Parathyroid adenoma (tissue), 2 donors: ENCODE measurements at regions not wholly inside any gene's neighbourhood (a gene's known extent, or its start where the extent isn't known, plus 50 kb on each side); places are given as distances from the start of the nearest gene placed in this dataset.

Experiments used
- H2AFZ ChIP-seq: fragments of 300-600 bp; sonication (generic); one replicate; pipeline ENCODE4 v1.7.0; 2017; ENCODE audit warnings: antibody characterized with exemption, mild to moderate bottlenecking
- H3K27ac ChIP-seq: fragments of 300-600 bp; sonication (generic); one replicate; pipeline ENCODE4 v1.7.0; 2017
- H3K27me3 ChIP-seq: fragments of 300-600 bp; sonication (generic); one replicate; pipeline ENCODE4 v1.7.0; 2017; ENCODE audit warnings: low read length; ENCODE audit not compliant: control insufficient read depth, insufficient read depth
- H3K36me3 ChIP-seq: fragments of 300-600 bp; sonication (generic); one replicate; pipeline ENCODE4 v1.7.0; 2017; ENCODE audit warnings: low read length; ENCODE audit not compliant: control insufficient read depth, insufficient read depth
- H3K4me1 ChIP-seq: fragments of 300-600 bp; sonication (generic); one replicate; pipeline ENCODE4 v1.7.0; 2017; ENCODE audit warnings: control low read depth
- H3K4me2 ChIP-seq: fragments of 300-600 bp; sonication (generic); one replicate; pipeline ENCODE4 v1.7.0; 2017; ENCODE audit warnings: low read length
- H3K4me3 ChIP-seq: fragments of 300-600 bp; sonication (generic); one replicate; pipeline ENCODE4 v1.7.0; 2017; ENCODE audit warnings: low read depth, low read length
- H3K79me2 ChIP-seq: fragments of 300-600 bp; sonication (generic); one replicate; pipeline ENCODE4 v1.7.0; 2017; ENCODE audit warnings: control low read depth
- H3K9ac ChIP-seq: fragments of 300-600 bp; sonication (generic); one replicate; pipeline ENCODE4 v1.7.0; 2017; ENCODE audit warnings: mild to moderate bottlenecking
- H3K9me3 ChIP-seq: fragments of 300-600 bp; sonication (generic); one replicate; pipeline ENCODE4 v1.7.0; 2017; ENCODE audit warnings: low read length; ENCODE audit not compliant: control insufficient read depth
- CTCF ChIP-seq: fragments of 300-600 bp; sonication (generic); IDR thresholded peaks from one replicate; pipeline ENCODE4 v1.7.0; 2017; ENCODE audit warnings: antibody characterized with exemption, mild to moderate bottlenecking
- donor health status: primary hyperparathyroidism.

DNA sequence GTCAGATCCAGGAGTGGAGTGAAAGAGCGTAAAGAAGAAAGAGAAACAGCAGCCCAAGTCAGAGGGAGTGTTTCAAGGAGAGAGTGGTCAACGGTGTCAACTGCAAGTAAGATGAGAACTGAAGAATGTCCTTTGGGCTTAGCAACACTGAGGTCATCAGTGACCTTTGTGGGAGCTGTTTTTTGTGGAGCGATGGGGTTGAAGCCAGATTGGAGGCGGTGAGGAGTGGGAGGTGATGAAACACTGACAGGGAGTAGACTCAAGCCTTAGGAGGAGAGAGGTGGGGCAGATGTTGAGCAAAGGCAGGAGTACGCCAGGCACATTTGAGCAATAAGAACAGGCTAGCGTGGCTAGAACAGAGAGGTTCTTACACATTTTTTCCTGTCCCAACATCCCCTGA is 103.7 kb upstream of the GNAO1 start:
- Histone ChIP-seq H3K36me3 (no peaks in the 10 kb centered on the region), H3K4me2 (no peak overlapping the region), H3K4me3 (no peak overlapping the region), H3K4me1 (no peaks in the 10 kb centered on the region), H2AFZ (no peak overlapping the region), H3K9me3 (no peaks in the 10 kb centered on the region), H3K27ac (no peak overlapping the region), H3K27me3 (no peaks in the 10 kb centered on the region), H3K9ac (no peak overlapping the region), H3K79me2 (no peaks in the 10 kb centered on the region)
- TF ChIP-seq CTCF, result no peak

- H3K4me2 ChIP-seq, result no peak overlapping the region
- no peaks in the 10 kb centered on the region for H3K9me3 ChIP-seq
- no peaks in the 10 kb centered on the region for H3K4me1 ChIP-seq
- H3K79me2 ChIP-seq, result no peaks in the 10 kb centered on the region
- no peaks in the 10 kb centered on the region for H3K36me3 ChIP-seq
- no peak overlapping the region for H3K27ac ChIP-seq
- no peaks in the 10 kb centered on the region for H3K27me3 ChIP-seq
- no peak overlapping the region for H3K4me3 ChIP-seq
- no peak overlapping the region for H3K9ac ChIP-seq
- TF ChIP-seq CTCF, result no peak
- H2AFZ ChIP-seq, result no peak overlapping the region
Measured at GRCh38 chr16:56081371-56081770, 109.9 kb upstream of the GNAO1 start.

DNA sequence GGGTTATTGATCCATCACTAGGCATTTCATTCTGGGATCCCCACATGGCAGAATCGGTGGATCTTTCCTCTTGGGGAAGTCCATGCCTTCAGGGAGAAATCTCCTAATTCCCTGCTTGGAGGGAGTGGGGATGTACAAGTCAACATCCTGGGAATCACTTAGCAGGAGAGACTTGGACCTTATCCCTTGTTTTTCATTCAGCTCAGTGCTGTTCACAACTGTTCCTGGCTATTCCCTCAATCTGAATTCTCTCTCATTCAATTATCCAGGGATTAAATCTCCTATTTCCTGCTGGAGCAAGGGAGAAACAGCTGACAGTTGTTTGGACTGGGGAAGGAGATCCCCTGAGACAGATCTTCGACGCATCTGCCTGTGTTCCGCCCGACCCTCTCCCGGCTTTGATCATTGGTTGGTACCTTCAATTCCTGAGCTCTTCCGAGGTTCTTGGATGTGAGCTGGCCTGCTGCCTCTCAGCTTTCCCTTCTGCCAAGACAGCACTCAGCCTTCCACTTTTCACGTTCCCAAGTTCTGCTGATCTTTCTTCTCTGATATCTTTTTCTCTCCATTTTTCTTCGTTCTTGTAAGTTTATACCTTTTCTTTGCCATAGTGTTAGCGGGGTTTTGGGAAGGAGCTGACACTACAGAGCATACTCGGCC is 115.4 kb upstream of the GNAO1 start:
- H3K27ac ChIP-seq, result no peak overlapping the region
- H3K36me3 ChIP-seq, result no peaks in the 10 kb centered on the region
- no peak overlapping the region for H3K4me2 ChIP-seq
- no peak overlapping the region for H3K9ac ChIP-seq
- H3K9me3 ChIP-seq, result no peaks in the 10 kb centered on the region
- no peaks in the 10 kb centered on the region for H3K27me3 ChIP-seq
- H3K4me1 ChIP-seq, result no peaks in the 10 kb centered on the region
- H3K4me3 ChIP-seq, result no peak overlapping the region
- H2AFZ ChIP-seq, result no peak overlapping the region
- TF ChIP-seq CTCF, result no peak
- H3K79me2 ChIP-seq, result no peaks in the 10 kb centered on the region

DNA sequence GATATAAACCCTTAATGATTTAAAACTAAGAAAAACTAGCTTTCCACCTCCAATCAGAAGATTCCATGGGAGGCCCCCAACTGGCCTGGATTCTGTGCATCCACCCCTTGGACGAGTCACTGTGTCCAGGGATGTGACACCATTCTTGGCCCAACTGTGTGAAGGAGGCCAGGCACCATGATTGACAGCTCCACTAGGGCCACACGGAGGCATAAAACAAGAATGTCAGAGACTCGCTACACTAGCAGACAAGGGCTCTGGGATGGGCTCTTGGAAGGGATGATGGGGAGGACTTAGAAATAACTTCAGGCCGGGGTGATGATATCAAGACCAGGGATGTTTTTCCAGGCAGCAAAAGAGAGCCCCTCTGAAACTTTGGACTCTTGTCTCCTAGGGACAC is 117.8 kb upstream of the GNAO1 start:
- Histone ChIP-seq H3K27ac (no peak overlapping the region), H3K27me3 (no peaks in the 10 kb centered on the region), H3K4me2 (no peak overlapping the region), H3K36me3 (no peaks in the 10 kb centered on the region), H3K9ac (no peak overlapping the region), H3K4me3 (no peak overlapping the region), H2AFZ (no peak overlapping the region), H3K9me3 (no peaks in the 10 kb centered on the region), H3K79me2 (no peaks in the 10 kb centered on the region), H3K4me1 (no peaks in the 10 kb centered on the region)
- TF ChIP-seq CTCF, result no peak

- Histone ChIP-seq H2AFZ (no peak overlapping the region), H3K9me3 (no peaks in the 10 kb centered on the region), H3K4me2 (no peak overlapping the region), H3K4me1 (no peaks in the 10 kb centered on the region), H3K27me3 (no peaks in the 10 kb centered on the region), H3K27ac (no peak overlapping the region), H3K4me3 (no peak overlapping the region), H3K36me3 (no peaks in the 10 kb centered on the region), H3K79me2 (no peaks in the 10 kb centered on the region), H3K9ac (no peak overlapping the region)
- no peak for TF ChIP-seq CTCF
Measured at GRCh38 chr16:56072096-56072495, 119.2 kb upstream of the GNAO1 start.
